Parathyroid adenoma (tissue), 2 donors: ENCODE measurements at regions not wholly inside any gene's neighbourhood (a gene's known extent, or its start where the extent isn't known, plus 50 kb on each side); places are given as distances from the start of the nearest gene placed in this dataset.

ENCODE experiments used
- H2AFZ ChIP-seq: fragments of 300-600 bp; sonication (generic); one replicate; pipeline ENCODE4 v1.7.0; 2017; ENCODE audit warnings: antibody characterized with exemption, mild to moderate bottlenecking
- H3K27ac ChIP-seq: fragments of 300-600 bp; sonication (generic); one replicate; pipeline ENCODE4 v1.7.0; 2017
- H3K27me3 ChIP-seq: fragments of 300-600 bp; sonication (generic); one replicate; pipeline ENCODE4 v1.7.0; 2017; ENCODE audit warnings: low read length; ENCODE audit not compliant: control insufficient read depth, insufficient read depth
- H3K36me3 ChIP-seq: fragments of 300-600 bp; sonication (generic); one replicate; pipeline ENCODE4 v1.7.0; 2017; ENCODE audit warnings: low read length; ENCODE audit not compliant: control insufficient read depth, insufficient read depth
- H3K4me1 ChIP-seq: fragments of 300-600 bp; sonication (generic); one replicate; pipeline ENCODE4 v1.7.0; 2017; ENCODE audit warnings: control low read depth
- H3K4me2 ChIP-seq: fragments of 300-600 bp; sonication (generic); one replicate; pipeline ENCODE4 v1.7.0; 2017; ENCODE audit warnings: low read length
- H3K4me3 ChIP-seq: fragments of 300-600 bp; sonication (generic); one replicate; pipeline ENCODE4 v1.7.0; 2017; ENCODE audit warnings: low read depth, low read length
- H3K79me2 ChIP-seq: fragments of 300-600 bp; sonication (generic); one replicate; pipeline ENCODE4 v1.7.0; 2017; ENCODE audit warnings: control low read depth
- H3K9ac ChIP-seq: fragments of 300-600 bp; sonication (generic); one replicate; pipeline ENCODE4 v1.7.0; 2017; ENCODE audit warnings: mild to moderate bottlenecking
- H3K9me3 ChIP-seq: fragments of 300-600 bp; sonication (generic); one replicate; pipeline ENCODE4 v1.7.0; 2017; ENCODE audit warnings: low read length; ENCODE audit not compliant: control insufficient read depth
- TF ChIP-seq, protein P1 (sequence below): fragments of 300-600 bp; sonication (generic); IDR thresholded peaks from one replicate; pipeline ENCODE4 v1.7.0; 2017; ENCODE audit warnings: antibody characterized with exemption, mild to moderate bottlenecking
- donor health status: primary hyperparathyroidism.

DNA sequence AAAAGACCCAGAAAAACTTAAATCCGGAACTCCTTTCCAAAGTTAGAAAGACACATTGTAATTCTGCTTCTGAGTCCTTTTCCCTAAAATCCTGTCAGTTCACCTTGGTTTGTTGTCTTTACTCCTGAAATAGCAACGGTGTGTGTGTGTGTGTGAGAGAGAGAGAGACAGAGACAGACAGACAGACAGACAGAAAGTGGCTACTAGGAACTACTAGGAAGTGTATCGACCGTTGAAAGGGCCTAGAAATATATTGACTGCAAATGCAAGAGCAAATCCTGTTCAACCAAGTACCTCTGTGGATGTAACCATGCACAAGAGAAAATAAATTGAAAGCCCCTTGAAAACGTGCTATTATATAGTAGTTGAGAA lies 100.0 kb upstream of the MLIP start:
- Histone ChIP-seq H3K4me1 (no peaks in the 10 kb centered on the region), H3K79me2 (no peaks in the 10 kb centered on the region), H3K4me3 (no peak overlapping the region), H3K36me3 (no peaks in the 10 kb centered on the region), H3K9me3 (no peaks in the 10 kb centered on the region), H3K9ac (no peak overlapping the region), H3K27ac (no peak overlapping the region), H3K27me3 (no peaks in the 10 kb centered on the region), H3K4me2 (no peak overlapping the region), H2AFZ (no peak overlapping the region)
- TF ChIP-seq, protein P1, sequence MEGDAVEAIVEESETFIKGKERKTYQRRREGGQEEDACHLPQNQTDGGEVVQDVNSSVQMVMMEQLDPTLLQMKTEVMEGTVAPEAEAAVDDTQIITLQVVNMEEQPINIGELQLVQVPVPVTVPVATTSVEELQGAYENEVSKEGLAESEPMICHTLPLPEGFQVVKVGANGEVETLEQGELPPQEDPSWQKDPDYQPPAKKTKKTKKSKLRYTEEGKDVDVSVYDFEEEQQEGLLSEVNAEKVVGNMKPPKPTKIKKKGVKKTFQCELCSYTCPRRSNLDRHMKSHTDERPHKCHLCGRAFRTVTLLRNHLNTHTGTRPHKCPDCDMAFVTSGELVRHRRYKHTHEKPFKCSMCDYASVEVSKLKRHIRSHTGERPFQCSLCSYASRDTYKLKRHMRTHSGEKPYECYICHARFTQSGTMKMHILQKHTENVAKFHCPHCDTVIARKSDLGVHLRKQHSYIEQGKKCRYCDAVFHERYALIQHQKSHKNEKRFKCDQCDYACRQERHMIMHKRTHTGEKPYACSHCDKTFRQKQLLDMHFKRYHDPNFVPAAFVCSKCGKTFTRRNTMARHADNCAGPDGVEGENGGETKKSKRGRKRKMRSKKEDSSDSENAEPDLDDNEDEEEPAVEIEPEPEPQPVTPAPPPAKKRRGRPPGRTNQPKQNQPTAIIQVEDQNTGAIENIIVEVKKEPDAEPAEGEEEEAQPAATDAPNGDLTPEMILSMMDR: no peak

DNA sequence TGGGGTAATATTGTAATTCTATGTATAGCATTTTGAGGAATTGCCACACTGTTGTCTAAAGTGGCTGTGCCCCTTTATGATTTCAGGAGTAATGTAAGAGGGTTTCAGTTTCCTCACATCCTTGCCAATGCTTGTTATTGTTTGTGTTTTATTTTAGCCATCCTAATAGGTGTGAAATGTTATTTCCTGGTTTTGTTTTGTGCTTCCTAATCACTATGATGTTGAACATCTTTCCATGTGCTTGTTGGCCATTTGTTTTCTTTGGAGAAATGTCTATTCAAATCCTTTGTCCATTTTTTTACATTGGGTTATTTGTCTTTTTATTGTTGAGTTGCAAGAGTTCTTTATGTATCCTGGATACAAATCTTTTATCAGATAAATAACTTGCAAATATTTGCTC lies 97.3 kb upstream of the MLIP start:
- Histone ChIP-seq H3K36me3 (no peaks in the 10 kb centered on the region), H3K27ac (no peak overlapping the region), H3K79me2 (no peaks in the 10 kb centered on the region), H2AFZ (no peak overlapping the region), H3K4me2 (no peak overlapping the region), H3K9me3 (no peaks in the 10 kb centered on the region), H3K9ac (no peak overlapping the region), H3K4me3 (no peak overlapping the region), H3K27me3 (no peaks in the 10 kb centered on the region), H3K4me1 (no peaks in the 10 kb centered on the region)
- TF ChIP-seq, protein P1: no peak

DNA sequence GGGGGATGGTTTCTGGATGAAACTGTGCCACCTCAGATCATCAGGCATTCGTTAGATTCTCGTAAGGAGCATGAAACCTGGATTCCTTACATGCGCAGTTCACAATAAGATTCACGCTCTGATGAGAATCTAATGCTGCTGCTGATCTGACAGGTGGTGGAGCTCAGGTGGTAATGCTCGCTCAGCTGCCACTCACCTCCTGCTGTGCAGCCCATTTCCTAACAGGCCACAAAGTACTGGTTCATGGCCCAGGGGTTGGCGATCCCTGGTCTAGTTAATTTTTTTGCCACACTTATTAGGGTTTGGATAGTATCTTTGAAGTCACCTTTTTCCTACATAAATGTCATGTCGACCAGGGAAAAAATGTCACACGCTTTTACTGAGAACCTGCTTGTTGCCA lies 96.8 kb upstream of the MLIP start:
- Histone ChIP-seq H3K79me2 (no peaks in the 10 kb centered on the region), H3K4me1 (no peaks in the 10 kb centered on the region), H3K27ac (no peak overlapping the region), H2AFZ (no peak overlapping the region), H3K9ac (no peak overlapping the region), H3K9me3 (no peaks in the 10 kb centered on the region), H3K4me2 (no peak overlapping the region), H3K27me3 (no peaks in the 10 kb centered on the region), H3K4me3 (no peak overlapping the region), H3K36me3 (no peaks in the 10 kb centered on the region)
- TF ChIP-seq, protein P1: no peak

DNA sequence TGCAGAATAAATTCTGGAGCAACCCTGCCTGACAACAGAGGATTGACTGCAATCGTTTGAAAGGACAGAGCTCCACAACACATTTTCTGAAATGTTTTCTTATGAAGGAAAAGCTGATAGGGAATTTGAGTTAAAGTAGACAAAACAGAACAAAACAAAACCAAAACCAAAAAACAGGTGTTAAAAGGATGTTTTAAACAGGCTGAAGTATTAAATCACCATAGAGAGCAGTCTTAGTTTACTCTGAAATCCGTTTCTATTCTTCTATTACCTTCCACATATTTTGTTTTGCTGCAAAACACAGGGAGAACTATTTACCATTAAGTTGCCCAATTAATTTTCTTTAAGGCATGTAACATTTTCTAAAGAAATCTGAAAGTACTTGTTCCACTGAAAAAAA lies 93.4 kb upstream of the MLIP start:
- TF ChIP-seq, protein P1: no peak
- no peaks in the 10 kb centered on the region for H3K27me3 ChIP-seq
- H3K79me2 ChIP-seq: no peaks in the 10 kb centered on the region
- H3K9me3 ChIP-seq: no peaks in the 10 kb centered on the region
- H3K27ac ChIP-seq: no peak overlapping the region
- no peak overlapping the region for H3K4me3 ChIP-seq
- no peak overlapping the region for H3K9ac ChIP-seq
- H3K4me2 ChIP-seq: no peak overlapping the region
- no peaks in the 10 kb centered on the region for H3K36me3 ChIP-seq
- no peak overlapping the region for H2AFZ ChIP-seq
- H3K4me1 ChIP-seq: no peaks in the 10 kb centered on the region

DNA sequence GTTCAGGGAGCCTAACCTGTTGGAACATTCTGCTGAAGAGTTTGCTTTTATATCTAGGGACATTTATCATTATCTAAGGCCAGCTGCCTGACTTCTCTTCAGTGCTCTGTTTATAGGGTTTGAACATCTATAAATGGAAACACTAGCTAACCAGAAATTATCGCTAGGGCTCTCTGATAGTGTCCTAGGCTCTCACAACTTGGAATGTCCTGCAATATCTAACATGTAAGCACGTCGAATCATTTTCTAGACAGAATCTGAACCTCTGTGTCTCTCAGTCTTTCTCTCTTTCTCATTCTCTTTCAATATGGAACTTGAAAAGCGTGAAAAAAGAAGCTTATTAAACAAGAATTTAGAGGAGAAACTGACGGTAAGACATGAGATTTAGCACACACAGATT lies 92.5 kb upstream of the MLIP start:
- H3K79me2 ChIP-seq: no peaks in the 10 kb centered on the region
- no peak overlapping the region for H3K4me2 ChIP-seq
- no peak overlapping the region for H3K9ac ChIP-seq
- H2AFZ ChIP-seq: no peak overlapping the region
- H3K4me3 ChIP-seq: no peak overlapping the region
- H3K27ac ChIP-seq: no peak overlapping the region
- no peaks in the 10 kb centered on the region for H3K27me3 ChIP-seq
- no peaks in the 10 kb centered on the region for H3K36me3 ChIP-seq
- no peaks in the 10 kb centered on the region for H3K9me3 ChIP-seq
- no peaks in the 10 kb centered on the region for H3K4me1 ChIP-seq
- TF ChIP-seq, protein P1: no peak
